EL (cell line): ENCODE measurements at regions not wholly inside any gene's neighbourhood (a gene's known extent, or its start where the extent isn't known, plus 50 kb on each side); places are given as distances from the start of the nearest gene placed in this dataset.
A peak's percentile ranks its signal among the peaks of the same experiment; 100 is the strongest.

Source experiments
- DNase-seq: peaks from one replicate; pipeline ENCODE4 v3.0.0-alpha.2; 2016

DNA sequence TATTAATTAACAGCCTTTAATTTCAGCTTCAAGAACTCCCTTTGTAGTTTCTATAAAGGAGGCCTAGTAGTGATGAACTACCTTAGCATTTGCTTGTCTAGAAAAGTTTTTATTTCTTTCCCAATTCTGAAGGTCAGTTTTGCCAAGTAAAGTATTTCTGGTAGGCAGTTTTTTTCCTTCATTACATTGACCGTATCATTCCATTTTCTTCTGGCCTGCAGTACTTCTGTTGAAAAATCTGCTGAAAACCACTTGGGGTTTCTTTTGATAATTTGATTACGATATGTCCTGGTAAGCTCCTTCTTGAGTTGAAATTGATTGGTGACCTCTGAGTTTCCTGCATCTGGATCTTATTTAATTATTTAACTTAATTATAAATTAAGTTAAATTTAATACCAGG is 691.8 kb downstream of the TSN start:
- DNase-seq: no peak

DNA sequence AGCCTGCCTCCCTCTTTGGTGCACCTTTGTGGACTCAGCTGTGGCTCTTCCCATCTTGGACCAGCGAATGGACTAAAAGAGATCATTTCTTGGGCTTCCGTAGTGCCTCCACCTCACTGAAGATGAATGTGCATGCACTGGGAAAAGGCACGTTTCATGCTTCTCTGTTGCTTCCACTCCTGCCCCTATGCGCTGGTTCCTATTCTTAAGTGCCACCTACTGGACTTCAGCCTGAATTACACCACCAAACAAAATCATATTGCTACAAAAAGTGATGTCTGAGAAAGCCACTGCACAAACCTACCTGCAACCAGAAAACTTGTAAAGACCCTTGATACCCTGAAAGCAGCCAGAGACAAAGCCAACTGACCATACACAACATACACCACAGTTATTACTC is 695.6 kb downstream of the TSN start:
- peak; percentile 21 for DNase-seq

DNA sequence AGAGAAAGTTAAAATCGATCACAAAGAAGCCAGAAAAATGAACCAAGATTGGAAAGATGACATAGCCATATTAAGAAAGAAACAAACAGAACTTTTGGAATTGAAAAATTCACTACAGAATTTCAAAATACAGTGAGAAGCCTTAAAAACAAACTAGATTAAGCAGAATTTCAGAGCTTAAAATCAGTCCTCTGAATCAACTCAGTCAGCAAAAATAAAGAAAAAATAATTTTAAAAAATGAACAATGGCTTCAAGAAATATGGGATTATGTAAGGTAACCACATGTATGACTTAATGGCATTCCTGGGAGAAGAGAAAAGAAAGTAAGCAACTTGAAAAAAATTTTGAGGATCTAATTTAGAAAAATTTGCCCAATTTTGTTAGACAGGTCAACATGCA is 696.2 kb downstream of the TSN start:
- no peak for DNase-seq

GRCh38 chr2:122469147-122469546 is 713.7 kb downstream of the TSN start:
- no peak for DNase-seq

- DNase-seq: no peak
Measured at GRCh38 chr2:122471753-122472152, 716.3 kb downstream of the TSN start.

DNA sequence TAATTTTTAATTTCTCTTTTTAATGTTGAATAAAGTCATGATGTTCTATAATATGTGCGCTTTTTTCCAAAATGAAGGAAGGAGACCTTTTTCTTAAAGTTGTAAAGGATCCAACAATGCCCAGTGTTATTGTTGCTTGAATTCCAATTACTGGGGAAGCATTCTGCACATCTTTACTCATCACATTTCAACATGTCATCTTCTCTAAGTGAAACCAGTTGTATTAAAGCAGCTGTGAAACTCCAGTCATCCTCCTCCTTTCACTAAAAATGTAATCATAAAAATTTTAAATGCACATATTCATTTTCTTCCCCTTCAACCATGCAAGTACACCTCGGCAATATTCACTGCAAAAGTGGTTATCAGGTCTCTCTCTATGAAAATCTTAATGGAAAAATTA is 722.7 kb downstream of the TSN start:
- DNase-seq: no peak

DNA sequence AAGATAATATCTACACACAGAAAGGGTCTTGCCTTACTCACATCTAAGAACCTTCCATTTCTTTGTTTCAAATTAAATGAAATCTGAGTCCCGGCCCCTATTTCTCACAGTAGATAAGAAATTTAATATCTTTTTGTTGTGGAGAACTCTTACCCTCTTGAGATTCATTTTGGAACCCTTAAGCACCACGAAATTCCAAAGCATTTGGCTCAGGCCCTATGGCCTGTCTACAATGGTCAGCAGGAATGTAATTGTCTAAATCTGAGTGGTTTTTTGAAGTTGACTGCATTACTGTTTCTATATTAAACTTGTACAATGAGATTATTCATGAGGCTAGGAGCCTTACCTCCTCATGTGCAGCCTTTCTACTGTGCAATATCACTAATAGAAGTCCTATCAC is 723.3 kb downstream of the TSN start:
- DNase-seq: no peak

GRCh38 chr2:122480501-122481243 is 725.2 kb downstream of the TSN start:
- no peak for DNase-seq

DNA sequence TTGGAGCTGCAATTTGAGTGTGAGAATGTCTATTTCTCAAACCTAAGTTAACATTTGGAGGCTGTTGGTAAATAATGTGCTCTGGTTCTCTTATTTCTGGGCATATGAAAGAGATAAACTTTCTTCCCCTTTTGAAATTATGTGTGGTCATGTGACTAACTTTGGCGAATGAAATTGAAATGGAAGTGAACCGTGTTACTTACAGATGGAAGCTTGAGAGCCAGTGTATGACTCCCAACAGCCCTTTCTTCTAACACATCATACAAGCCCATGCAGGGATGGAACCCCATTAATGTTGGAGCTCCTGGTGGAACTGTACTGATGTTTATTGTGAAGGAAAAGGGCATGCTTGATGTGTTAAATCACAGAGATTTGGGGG is 725.8 kb downstream of the TSN start:
- DNase-seq: no peak

DNA sequence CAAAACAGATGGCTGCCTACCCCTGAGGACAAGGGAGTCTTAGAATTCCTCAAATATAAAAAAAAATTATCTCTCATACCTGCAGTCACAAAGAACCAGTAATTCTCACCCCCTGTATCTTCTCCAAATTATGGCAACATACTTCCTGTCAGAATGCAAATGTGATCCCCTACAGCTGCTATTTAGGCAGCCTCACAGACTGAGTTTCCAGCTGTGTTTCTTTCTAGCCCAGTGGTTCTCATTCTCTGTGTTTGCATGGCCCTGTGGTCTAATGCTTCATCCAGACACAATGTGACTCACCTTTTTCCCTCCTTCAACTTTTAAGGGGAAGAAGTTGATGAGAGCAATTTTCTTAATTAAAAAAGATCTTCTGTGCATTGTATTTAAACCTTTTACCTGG is 726.3 kb downstream of the TSN start:
- DNase-seq: no peak

DNA sequence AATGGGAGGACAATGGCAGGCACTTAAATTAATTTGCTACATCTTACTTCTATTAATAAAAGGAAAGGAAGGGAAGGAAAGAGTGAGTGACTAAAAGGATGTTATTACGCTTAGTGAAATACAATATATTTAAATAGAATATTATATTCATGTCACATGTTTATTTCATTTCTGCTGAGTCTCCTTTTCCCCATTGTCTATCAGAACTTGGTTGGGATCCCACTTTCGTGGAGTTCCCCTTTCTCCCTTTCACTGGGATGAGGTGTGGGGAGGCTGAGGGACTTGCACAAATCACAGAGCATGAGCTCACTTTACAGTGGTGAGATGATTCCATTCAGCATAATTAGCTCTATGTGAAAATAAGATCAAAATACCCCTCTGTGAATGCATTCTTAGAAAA is 730.6 kb downstream of the TSN start:
- no peak for DNase-seq

DNA sequence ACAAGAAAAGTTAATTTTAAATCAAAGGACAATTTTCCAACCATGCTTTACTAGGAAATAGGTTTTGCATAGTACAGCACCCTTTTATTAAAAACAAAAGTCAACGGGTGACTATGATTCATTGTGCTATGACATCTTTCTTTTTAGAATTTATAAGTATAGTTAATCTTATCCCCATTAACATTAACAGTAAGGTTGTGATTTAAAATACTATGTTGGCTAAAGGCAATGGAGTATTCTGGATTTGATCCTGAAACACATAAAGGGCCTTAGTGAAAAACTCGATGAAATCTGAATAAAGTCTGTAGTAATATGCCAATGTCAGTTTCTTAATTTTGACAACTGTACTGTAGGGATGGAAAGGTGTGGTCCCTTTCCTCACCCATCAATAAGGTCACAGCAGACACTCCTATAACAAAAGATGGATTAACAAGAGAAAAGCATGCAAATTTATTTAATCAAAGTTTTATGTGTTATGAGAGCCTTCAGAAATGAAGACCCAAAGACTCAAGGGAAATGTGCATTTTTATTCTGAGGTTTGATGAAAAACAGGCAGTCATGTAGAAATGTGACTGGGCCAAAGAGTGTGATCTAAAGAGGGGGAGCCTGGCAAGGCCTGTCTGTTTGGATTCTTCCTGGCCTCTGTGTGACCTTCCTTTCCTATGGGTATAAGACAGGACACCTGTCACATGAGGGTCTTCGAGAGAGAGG is 731.4 kb downstream of the TSN start:
- DNase-seq: no peak

GRCh38 chr2:122491011-122491410 is 735.6 kb downstream of the TSN start:
- DNase-seq: no peak

DNA sequence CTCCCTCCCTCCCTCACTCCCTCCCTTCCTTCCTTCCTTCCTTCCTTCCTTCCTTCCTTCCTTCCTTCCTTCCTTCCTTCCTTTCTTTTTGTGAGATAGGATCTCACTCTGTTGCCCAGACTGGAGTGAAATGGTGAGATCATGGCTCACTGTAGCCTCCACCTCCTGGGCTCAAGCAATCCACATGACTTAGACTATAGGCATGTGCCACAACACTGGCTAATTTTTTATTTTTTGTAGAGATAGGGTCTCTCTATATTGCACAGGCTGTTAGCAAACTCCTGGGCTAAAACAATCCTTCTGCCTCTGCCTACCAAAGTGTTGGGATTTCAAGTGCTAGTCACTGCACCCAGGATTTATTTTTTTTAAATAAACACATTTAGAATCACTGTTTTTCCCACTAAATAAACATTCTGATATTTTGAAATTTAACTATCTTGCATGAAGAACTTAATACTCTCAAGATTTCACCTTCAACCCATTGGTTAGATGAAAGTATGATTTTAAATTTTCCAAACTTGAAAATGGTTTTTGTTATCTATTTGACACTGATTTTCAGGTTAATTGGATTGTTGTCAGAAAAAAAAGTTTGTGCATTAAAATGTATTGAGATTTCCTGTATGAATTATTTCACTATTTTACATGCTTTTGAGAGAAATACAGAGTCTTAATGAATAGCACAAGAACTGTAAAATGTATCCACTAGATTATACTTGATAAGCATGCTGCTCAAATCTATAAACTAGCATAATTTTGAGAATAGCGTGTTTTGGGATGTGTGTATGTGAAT is 745.1 kb downstream of the TSN start:
- no peak for DNase-seq

DNA sequence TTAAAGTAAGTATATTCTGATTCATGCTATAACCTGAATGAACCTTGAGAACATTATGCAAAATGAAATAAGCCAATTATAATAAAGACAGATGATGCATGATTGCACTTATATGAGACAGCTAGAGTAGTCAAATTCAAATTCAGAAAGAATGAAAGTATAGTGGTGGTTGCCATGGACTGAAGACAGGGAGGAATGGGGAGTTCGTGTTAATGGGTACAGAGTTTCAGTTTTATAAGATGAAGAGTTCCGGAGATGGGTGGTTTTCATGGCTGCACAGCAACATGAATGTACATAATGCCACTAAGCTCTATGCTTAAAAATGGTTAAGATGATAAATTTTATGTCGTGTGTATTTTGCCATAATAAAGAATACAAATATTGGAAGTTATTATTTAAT is 751.2 kb downstream of the TSN start:
- DNase-seq: no peak

GRCh38 chr2:122507261-122507660 is 751.8 kb downstream of the TSN start:
- no peak for DNase-seq

DNA sequence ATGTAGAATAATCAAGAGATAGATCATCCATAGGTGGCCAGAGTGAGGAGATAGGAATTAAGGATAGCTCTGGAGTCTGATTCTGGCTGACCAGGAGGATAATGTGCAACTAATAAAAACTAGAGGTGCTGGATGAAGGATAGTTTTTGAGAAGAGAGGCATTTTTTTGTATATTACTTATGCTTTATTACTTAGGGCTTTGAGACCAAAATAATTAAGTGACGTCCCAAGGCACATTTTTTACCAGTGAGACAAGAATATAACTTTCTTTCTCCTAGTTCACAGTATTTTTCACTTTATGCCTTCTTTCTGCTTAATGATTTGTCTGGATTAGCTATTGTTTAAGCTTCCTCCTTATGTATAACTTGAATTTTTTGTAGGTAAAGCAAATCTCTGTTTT is 756.6 kb downstream of the TSN start:
- no peak for DNase-seq

GRCh38 chr2:122514451-122514996 is 759.1 kb downstream of the TSN start:
- peak; percentile 5 for DNase-seq

GRCh38 chr2:122515731-122516290 is 760.4 kb downstream of the TSN start:
- no peak for DNase-seq

DNA sequence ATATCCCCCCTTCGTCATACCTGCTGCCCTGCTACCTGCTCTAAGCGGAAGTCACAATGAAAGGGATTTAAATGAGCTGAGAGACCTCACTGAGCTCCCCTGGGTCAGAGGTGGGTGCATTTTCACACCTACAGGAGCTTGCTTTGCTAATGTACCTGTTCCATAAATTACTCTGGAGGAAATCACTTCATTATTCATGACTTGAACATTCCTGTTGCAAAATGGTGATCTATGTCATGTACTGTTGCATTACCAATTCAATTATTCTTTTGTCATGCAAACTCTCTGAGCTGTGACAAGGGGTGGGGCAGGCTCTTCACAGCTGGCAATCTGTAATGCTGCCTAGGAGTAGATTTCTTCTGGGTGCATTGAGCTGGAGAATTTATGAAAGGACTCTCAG is 761.3 kb downstream of the TSN start:
- DNase-seq: no peak

GRCh38 chr2:122519366-122519765 is 763.9 kb downstream of the TSN start:
- DNase-seq: no peak

GRCh38 chr2:122519821-122520611 is 764.6 kb downstream of the TSN start:
- DNase-seq: no peak

DNA sequence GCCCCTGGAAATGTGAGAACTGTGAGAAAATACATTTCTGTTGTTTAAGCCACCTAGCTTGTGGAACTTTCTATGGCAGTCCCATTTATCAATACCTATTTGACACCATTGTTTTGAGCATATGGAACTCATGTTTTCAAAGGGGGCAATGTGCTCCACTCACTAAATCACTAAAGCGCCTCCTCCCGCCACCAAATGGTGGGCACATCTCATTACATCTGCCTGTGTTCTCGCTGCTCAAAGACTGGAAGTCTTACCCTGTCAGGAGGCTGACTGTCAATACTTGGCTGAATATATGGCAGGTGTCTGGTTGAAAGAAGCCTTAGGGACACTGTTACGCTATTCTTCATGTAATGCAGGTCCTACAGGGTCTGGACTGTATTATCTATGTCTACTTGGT is 767.7 kb downstream of the TSN start:
- no peak for DNase-seq
